Endodermal cell (in vitro differentiated cells): ENCODE measurements at regions not wholly inside any gene's neighbourhood (a gene's known extent, or its start where the extent isn't known, plus 50 kb on each side); places are given as distances from the start of the nearest gene placed in this dataset.

Experiments
- DNase-seq: peaks from one replicate; pipeline ENCODE4 v3.0.0-alpha.2; 2017
- H3K27ac ChIP-seq: 2 replicates; pipeline ENCODE4 v1.5.1; 2013; ENCODE audit warnings: mild to moderate bottlenecking, low read depth, low read length, moderate library complexity
- H3K27me3 ChIP-seq: 2 replicates; pipeline ENCODE4 v1.6.1; 2013; ENCODE audit warnings: mild to moderate bottlenecking, low read length, moderate library complexity; ENCODE audit not compliant: insufficient read depth, control insufficient read depth, poor library complexity, severe bottlenecking
- H3K36me3 ChIP-seq: 2 replicates; pipeline ENCODE4 v1.7.0; 2013; ENCODE audit warnings: mild to moderate bottlenecking, low read length, moderate library complexity; ENCODE audit not compliant: control insufficient read depth, insufficient read depth
- H3K4me1 ChIP-seq: one replicate; pipeline ENCODE4 v1.7.0; 2013; ENCODE audit warnings: low read length; ENCODE audit not compliant: control insufficient read depth, insufficient read depth
- H3K4me3 ChIP-seq: 2 replicates; pipeline ENCODE4 v1.5.1; 2013; ENCODE audit warnings: mild to moderate bottlenecking, low read length, moderate library complexity
- H3K9ac ChIP-seq: 2 replicates; pipeline ENCODE4 v1.6.1; 2013; ENCODE audit warnings: mild to moderate bottlenecking, low read length, moderate library complexity; ENCODE audit not compliant: poor library complexity, severe bottlenecking; ENCODE audit errors: extremely low read depth
- H3K9me3 ChIP-seq: 2 replicates; pipeline ENCODE4 v1.6.1; 2013; ENCODE audit warnings: mild to moderate bottlenecking, low read length, moderate library complexity; ENCODE audit not compliant: control insufficient read depth
- H3K27ac Mint-ChIP-seq: 2 replicates; pipeline ENCODE4 v1.8.0; 2020; ENCODE audit warnings: mixed read lengths
- H3K27me3 Mint-ChIP-seq: 2 replicates; pipeline ENCODE4 v1.8.0; 2021; ENCODE audit warnings: mild to moderate bottlenecking, mixed read lengths; ENCODE audit not compliant: insufficient read depth
- H3K36me3 Mint-ChIP-seq: 2 replicates; pipeline ENCODE4 v1.8.0; 2020; ENCODE audit warnings: low read depth, mixed read lengths
- H3K4me1 Mint-ChIP-seq: 2 replicates; pipeline ENCODE4 v1.8.0; 2020; ENCODE audit warnings: mixed read lengths
- H3K4me3 Mint-ChIP-seq: 2 replicates; pipeline ENCODE4 v1.8.0; 2020; ENCODE audit warnings: mild to moderate bottlenecking, moderate library complexity, mixed read lengths
- H3K9me3 Mint-ChIP-seq: 2 replicates; pipeline ENCODE4 v1.8.0; 2020; ENCODE audit warnings: mild to moderate bottlenecking, mixed read lengths
- WGBS, 2 experiments: methylation state at CpG; one replicate each; pipeline versions ENCODE4 v1.1.5 to v1.1.7; 2013; ENCODE audit warnings: missing lambda C conversion rate in 2 of 2, mixed read lengths in 1 of 2; ENCODE audit not compliant: insufficient coverage in 1 of 2, insufficient read length in 1 of 2; 5-methylcytosine and 5-hydroxymethylcytosine counted together
- TF ChIP-seq, protein P1 (sequence below): fragments of 200-600 bp; sonication (generic); conservative IDR thresholded peaks from 2 replicates; pipeline ENCODE4 v1.5.0; 2021; ENCODE audit warnings: antibody characterized with exemption, mild to moderate bottlenecking

DNA sequence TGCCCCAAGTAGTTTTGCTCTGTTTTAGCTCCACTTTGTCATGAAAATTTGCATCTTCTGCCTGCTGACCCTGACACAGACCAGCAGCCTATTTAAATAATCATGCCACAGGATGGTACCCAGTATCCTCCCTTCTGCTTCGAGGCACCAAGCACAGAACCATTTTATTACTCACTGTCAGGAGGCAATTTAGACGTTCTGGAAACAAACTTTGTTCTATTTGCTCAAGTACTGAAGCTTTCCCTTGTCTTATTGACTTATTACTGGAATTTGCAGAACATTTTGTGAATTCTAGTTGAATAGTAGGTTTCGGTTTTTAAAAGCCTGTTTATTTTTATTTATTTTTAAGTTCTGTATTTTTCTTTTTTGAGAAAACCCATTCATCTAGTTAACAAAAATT is 279.6 kb upstream of the GADL1 start:
- 20 to 78% methylated on average over 1 to 2 of the region's 3 CpGs for WGBS, 2 experiments
- no peaks in the 10 kb centered on the region for H3K4me1 ChIP-seq
- Mint-ChIP-seq H3K36me3 (no peaks in the 10 kb centered on the region), H3K9me3 (no peaks in the 10 kb centered on the region), H3K27me3 (no peaks in the 10 kb centered on the region), H3K4me1 (no peaks in the 10 kb centered on the region), H3K4me3 (no peak overlapping the region), H3K27ac (no peak overlapping the region)
- no peaks in the 10 kb centered on the region for H3K9me3 ChIP-seq
- DNase-seq = no peak
- H3K27ac ChIP-seq = no peak overlapping the region
- H3K4me3 ChIP-seq = no peak overlapping the region
- TF ChIP-seq, protein P1, sequence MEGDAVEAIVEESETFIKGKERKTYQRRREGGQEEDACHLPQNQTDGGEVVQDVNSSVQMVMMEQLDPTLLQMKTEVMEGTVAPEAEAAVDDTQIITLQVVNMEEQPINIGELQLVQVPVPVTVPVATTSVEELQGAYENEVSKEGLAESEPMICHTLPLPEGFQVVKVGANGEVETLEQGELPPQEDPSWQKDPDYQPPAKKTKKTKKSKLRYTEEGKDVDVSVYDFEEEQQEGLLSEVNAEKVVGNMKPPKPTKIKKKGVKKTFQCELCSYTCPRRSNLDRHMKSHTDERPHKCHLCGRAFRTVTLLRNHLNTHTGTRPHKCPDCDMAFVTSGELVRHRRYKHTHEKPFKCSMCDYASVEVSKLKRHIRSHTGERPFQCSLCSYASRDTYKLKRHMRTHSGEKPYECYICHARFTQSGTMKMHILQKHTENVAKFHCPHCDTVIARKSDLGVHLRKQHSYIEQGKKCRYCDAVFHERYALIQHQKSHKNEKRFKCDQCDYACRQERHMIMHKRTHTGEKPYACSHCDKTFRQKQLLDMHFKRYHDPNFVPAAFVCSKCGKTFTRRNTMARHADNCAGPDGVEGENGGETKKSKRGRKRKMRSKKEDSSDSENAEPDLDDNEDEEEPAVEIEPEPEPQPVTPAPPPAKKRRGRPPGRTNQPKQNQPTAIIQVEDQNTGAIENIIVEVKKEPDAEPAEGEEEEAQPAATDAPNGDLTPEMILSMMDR = no peak
- no peaks in the 10 kb centered on the region for H3K27me3 ChIP-seq
- no peak overlapping the region for H3K9ac ChIP-seq
- no peaks in the 10 kb centered on the region for H3K36me3 ChIP-seq

DNA sequence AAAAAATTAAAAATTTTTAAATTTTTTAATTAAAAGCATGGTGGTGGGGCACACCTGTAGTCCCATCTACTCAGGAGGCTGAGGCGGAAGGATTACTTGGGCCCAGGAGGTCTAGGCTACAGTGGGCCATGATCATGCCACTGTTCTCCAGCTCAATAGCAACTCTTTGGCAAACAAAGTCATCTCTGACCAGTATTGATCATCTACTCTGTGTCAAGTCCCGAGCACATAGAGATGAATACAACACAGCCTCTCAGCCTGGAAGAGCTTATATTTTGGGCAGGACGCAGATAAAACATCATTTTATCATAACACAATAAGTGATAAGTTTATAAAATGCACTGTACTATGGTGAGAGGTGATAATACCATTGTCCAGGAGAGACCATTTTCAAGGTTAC is 281.6 kb upstream of the GADL1 start:
- no peak overlapping the region for H3K4me3 Mint-ChIP-seq
- H3K4me1 Mint-ChIP-seq = no peaks in the 10 kb centered on the region
- no peaks in the 10 kb centered on the region for H3K36me3 Mint-ChIP-seq
- H3K4me1 ChIP-seq = no peaks in the 10 kb centered on the region
- no peak for DNase-seq
- WGBS, 2 experiments = 90 to 100% methylated on average over 1 to 2 of the region's 3 CpGs
- no peak overlapping the region for H3K4me3 ChIP-seq
- no peaks in the 10 kb centered on the region for H3K27me3 ChIP-seq
- H3K9ac ChIP-seq = no peak overlapping the region
- H3K9me3 Mint-ChIP-seq = no peaks in the 10 kb centered on the region
- H3K27ac Mint-ChIP-seq = no peak overlapping the region
- H3K36me3 ChIP-seq = no peaks in the 10 kb centered on the region
- TF ChIP-seq, protein P1 = no peak
- no peaks in the 10 kb centered on the region for H3K27me3 Mint-ChIP-seq
- no peaks in the 10 kb centered on the region for H3K9me3 ChIP-seq
- no peak overlapping the region for H3K27ac ChIP-seq

DNA sequence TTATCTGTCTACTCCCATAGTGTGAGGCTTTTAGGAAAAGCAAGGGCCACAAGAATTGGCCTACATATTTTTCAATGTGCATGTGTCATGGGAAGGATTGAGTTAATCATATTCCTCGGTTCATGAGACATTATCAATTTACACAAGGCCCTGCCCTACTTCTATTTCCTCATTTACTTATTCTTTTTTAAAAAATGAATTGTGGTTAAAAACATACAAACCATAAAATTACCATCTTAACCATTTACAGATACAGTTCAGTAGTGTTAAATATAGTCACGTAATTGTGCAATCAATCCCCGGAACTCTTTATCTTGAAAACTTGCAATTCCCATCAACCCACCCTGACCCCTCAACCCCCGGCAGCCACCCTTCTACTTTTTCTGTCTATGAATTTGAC is 284.0 kb upstream of the GADL1 start:
- H3K27ac Mint-ChIP-seq = no peak overlapping the region
- Histone ChIP-seq H3K9me3 (no peaks in the 10 kb centered on the region), H3K27me3 (no peaks in the 10 kb centered on the region), H3K4me3 (no peak overlapping the region), H3K4me1 (no peaks in the 10 kb centered on the region), H3K36me3 (no peaks in the 10 kb centered on the region), H3K27ac (no peak overlapping the region), H3K9ac (no peak overlapping the region)
- no peaks in the 10 kb centered on the region for H3K9me3 Mint-ChIP-seq
- H3K4me1 Mint-ChIP-seq = no peaks in the 10 kb centered on the region
- no peaks in the 10 kb centered on the region for H3K27me3 Mint-ChIP-seq
- no peaks in the 10 kb centered on the region for H3K36me3 Mint-ChIP-seq
- no peak for DNase-seq
- WGBS, 2 experiments = 94% methylated on average over 3 of the region's 4 CpGs; no CpG with 5 or more reads in 1 of the 2 experiments
- TF ChIP-seq, protein P1 = no peak
- H3K4me3 Mint-ChIP-seq = no peak overlapping the region
